Endothelial cell of umbilical vein (primary cell): ENCODE measurements at regions not wholly inside any gene's neighbourhood (a gene's known extent, or its start where the extent isn't known, plus 50 kb on each side); places are given as distances from the start of the nearest gene placed in this dataset.

ENCODE experiments used
- BruUV-seq: library from RNA; stranded (reverse); fragments of 400-500 nt; replicated peaks from 2 replicates; lab custom pipeline; 2021; lab: Mats Ljungman, UMichigan
- CTCF ChIA-PET: fragments of 300-600, 350-600 bp; sonication (Branson Sonifier 250); formaldehyde crosslinking; loops from one replicate; lab custom pipeline; 2021; ENCODE audit warnings: antibody characterized with exemption, inconsistent platforms; lab: Charles Lee
- POLR2A ChIA-PET: fragments of 300-600, 350-600 bp; sonication (Branson Sonifier 250); formaldehyde crosslinking; loops from one replicate; lab custom pipeline; 2021; ENCODE audit warnings: antibody characterized with exemption, inconsistent platforms; lab: Charles Lee
- DNase-seq: peaks from one replicate; pipeline ENCODE4 v3.0.0-alpha.2; 2011; ENCODE audit warnings: low read depth, low spot score
- FAIRE-seq: peaks from 2 replicates; lab custom pipeline; 2011; peaks lifted over from hg19 to GRCh38; lab: Jason Lieb, UNC
- H2AFZ ChIP-seq: 2 replicates; pipeline ENCODE4 v1.6.0; 2012; ENCODE audit warnings: low read depth, low read length, control low read depth, inconsistent platforms
- H3K27ac ChIP-seq: 2 replicates; pipeline ENCODE4 v1.5.1; 2011; ENCODE audit warnings: low read depth, mild to moderate bottlenecking, control low read depth, low read length, moderate library complexity; ENCODE audit not compliant: insufficient read depth
- H3K27me3 ChIP-seq, 2 experiments: 2 replicates each; pipeline versions ENCODE4 v1.6.0 to v1.6.1; 2011; ENCODE audit warnings: low read length in 2 of 2, mixed read lengths in 1 of 2; ENCODE audit not compliant: control insufficient read depth in 2 of 2, insufficient read depth in 2 of 2
- H3K36me3 ChIP-seq, 2 experiments: 2 replicates in 1 of 2; 3 replicates in 1 of 2; pipeline ENCODE4 v1.5.1; 2011; ENCODE audit warnings: low read length in 2 of 2, mild to moderate bottlenecking in 1 of 2, moderate library complexity in 1 of 2; ENCODE audit not compliant: control insufficient read depth in 2 of 2, insufficient read depth in 2 of 2; ENCODE audit errors: extremely low read depth in 1 of 2
- H3K4me1 ChIP-seq: 3 replicates; pipeline ENCODE4 v1.5.1; 2011; ENCODE audit warnings: mild to moderate bottlenecking, low read length; ENCODE audit not compliant: control insufficient read depth, insufficient read depth; ENCODE audit errors: extremely low read depth
- H3K4me2 ChIP-seq: 2 replicates; pipeline ENCODE4 v1.6.1; 2011; ENCODE audit warnings: low read length, control low read depth, mixed read lengths; ENCODE audit not compliant: insufficient read depth
- H3K4me3 ChIP-seq, 3 experiments: fragments of 200-600 bp in 1 of 3; sonication (generic), shearing (Covaris generic) in 1 of 3; replicated peaks in 1 of 3; 2 replicates each; pipeline ENCODE4 v1.5.1; 2011 to 2016; ENCODE audit warnings: control low read depth in 3 of 3, low read length in 3 of 3, mild to moderate bottlenecking in 2 of 3, inconsistent platforms in 1 of 3, low read depth in 1 of 3, moderate library complexity in 1 of 3; ENCODE audit not compliant: insufficient read depth in 1 of 3
- H3K79me2 ChIP-seq: 2 replicates; pipeline ENCODE4 v1.6.0; 2012; ENCODE audit warnings: low read length, inconsistent platforms; ENCODE audit not compliant: control insufficient read depth, insufficient read depth
- H3K9ac ChIP-seq: replicated peaks from 2 replicates; pipeline ENCODE3; 2011; ENCODE audit warnings: low read length, control low read depth; ENCODE audit not compliant: insufficient read depth; ENCODE audit errors: extremely low read depth
- H3K9me1 ChIP-seq: replicated peaks from 3 replicates; pipeline ENCODE4 v1.6.0; 2011; ENCODE audit warnings: mild to moderate bottlenecking, low read length; ENCODE audit not compliant: control insufficient read depth, insufficient read depth; ENCODE audit errors: extremely low read depth
- H3K9me3 ChIP-seq: replicated peaks from 2 replicates; pipeline ENCODE4 v1.5.1; 2012; ENCODE audit warnings: low read length, inconsistent platforms; ENCODE audit not compliant: control insufficient read depth, insufficient read depth
- H4K20me1 ChIP-seq: replicated peaks from 2 replicates; pipeline ENCODE3; 2011; ENCODE audit warnings: mild to moderate bottlenecking, low read length; ENCODE audit not compliant: control insufficient read depth, insufficient read depth; ENCODE audit errors: extremely low read depth
- EZH2 ChIP-seq: IDR thresholded peaks from 2 replicates; pipeline ENCODE4 v1.6.1; 2012; ENCODE audit warnings: borderline replicate concordance, low read depth, mild to moderate bottlenecking, moderate library complexity, low read length, inconsistent platforms; ENCODE audit not compliant: severe bottlenecking
- FOS ChIP-seq: IDR thresholded peaks from 2 replicates; pipeline ENCODE4 v1.6.1; 2011; ENCODE audit warnings: mild to moderate bottlenecking, low read length, moderate library complexity, borderline replicate concordance; ENCODE audit not compliant: insufficient read depth
- GATA2 ChIP-seq: IDR thresholded peaks from 2 replicates; pipeline ENCODE4 v1.7.0; 2011; ENCODE audit warnings: low read depth, mild to moderate bottlenecking, moderate library complexity, mixed read lengths, low read length; ENCODE audit not compliant: insufficient read length, insufficient read depth
- JUN ChIP-seq: IDR thresholded peaks from 2 replicates; pipeline ENCODE4 v1.6.1; 2011; ENCODE audit warnings: borderline replicate concordance, low read depth; ENCODE audit not compliant: insufficient read length, insufficient read depth
- MYC ChIP-seq: IDR thresholded peaks from one replicate; pipeline ENCODE4 v1.6.1; 2011; ENCODE audit warnings: mild to moderate bottlenecking, low read depth, low read length
- POLR2A ChIP-seq: IDR thresholded peaks from 2 replicates; pipeline ENCODE4 v1.6.1; 2012; ENCODE audit warnings: low read depth, mild to moderate bottlenecking, control low read depth, low read length
- POLR2AphosphoS5 ChIP-seq: IDR thresholded peaks from 2 replicates; pipeline ENCODE4 v1.6.1; 2012; ENCODE audit warnings: low read depth, mild to moderate bottlenecking, control low read depth, low read length, moderate library complexity; ENCODE audit not compliant: insufficient read depth
- dilution Hi-C: fragments of 300-500 bp; cut with MboI; formaldehyde crosslinking; loops from one replicate; pipeline ENCODE4 v1.15.0; 2019; ENCODE audit warnings: low sequenced_read_pairs; ENCODE audit not compliant: extremely low pct_ligation_motif_present
- intact Hi-C: fragments of 100-400 bp; cut with micrococcal nuclease; formaldehyde crosslinking; loops from one replicate; pipeline ENCODE4 v1.10.0; 2022
- TF ChIP-seq, protein P1 (sequence below), 2 donors: IDR thresholded peaks; 1 replicate in 1 of 2; 2 replicates in 1 of 2; pipeline ENCODE4 v1.5.1; 2011; ENCODE audit warnings: low read length in 2 of 2, mild to moderate bottlenecking in 2 of 2, moderate library complexity in 2 of 2, control low read depth in 1 of 2, inconsistent platforms in 1 of 2, low read depth in 1 of 2; ENCODE audit not compliant: insufficient read depth in 1 of 2; ENCODE audit errors: extremely low read depth in 1 of 2
- TF ChIP-seq, protein P2 (sequence below): IDR thresholded peaks from 2 replicates; pipeline ENCODE4 v1.6.1; 2011; ENCODE audit not compliant: insufficient read depth, insufficient read length

DNA sequence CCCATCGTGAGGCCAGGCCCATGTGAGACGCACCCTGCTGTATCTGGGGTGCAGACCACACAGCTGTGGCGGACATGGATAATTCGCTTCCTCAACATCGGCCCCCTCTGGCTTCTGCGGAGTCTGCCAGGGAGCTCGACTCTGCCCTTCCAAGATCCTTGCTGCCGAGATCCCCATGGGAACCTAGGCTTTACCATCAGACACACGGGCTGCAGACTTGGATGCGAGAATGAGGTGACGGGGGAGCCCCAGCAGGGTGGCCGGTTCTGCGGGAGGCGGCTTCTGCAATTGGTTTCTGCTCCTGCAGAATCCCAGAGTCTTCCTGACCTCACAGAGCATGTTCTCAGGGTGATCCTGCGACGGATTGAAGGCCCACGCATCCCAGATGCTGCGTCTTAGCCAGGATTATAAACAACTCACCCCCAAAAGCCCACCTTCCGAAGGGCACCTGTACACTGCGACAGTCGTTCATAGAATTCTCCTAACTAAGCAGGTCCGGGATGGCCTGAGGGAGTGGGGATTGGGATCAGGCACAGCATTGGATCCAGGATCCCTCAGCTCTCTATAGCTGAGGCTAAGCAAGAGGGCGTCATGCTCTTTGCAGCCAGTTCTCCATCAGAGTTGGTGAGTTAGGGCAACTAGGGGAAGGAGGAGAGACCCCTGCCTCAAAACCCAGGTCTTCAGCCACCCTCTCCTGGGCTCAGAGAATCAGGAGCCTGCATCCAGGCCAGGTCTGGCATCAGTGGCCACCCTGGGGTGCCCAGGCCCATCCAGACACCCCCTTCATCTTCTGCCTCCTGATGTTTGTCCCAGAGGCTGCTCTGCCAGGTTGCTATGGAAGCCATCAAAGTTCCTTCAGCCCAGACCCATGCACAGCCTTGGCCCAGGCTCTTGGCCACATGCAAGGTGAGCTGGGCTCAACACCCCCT, 74.7 kb upstream of the SNTG2 start:
- DNase-seq (no peak), FAIRE-seq (no peak)
- Histone ChIP-seq H3K9me3 (peaks cover 5% of the 10 kb centered on the region), H3K4me2 (no peak overlapping the region), H3K27ac (no peak overlapping the region), H3K4me1 (no peaks in the 10 kb centered on the region), H3K4me3 (no peak overlapping the region), H3K9ac (no peak overlapping the region), H4K20me1 (no peaks in the 10 kb centered on the region), H3K79me2 (no peaks in the 10 kb centered on the region), H3K36me3 (no peaks in the 10 kb centered on the region), H3K9me1 (no peaks in the 10 kb centered on the region), H3K27me3 (no peaks in the 10 kb centered on the region), H2AFZ (no peak overlapping the region)
- intact Hi-C loops (no loop called here), dilution Hi-C loops (no loop called here)
- ChIA-PET CTCF (no interaction called here), POLR2A (no interaction called here)
- TF ChIP-seq JUN (no peak), MYC (no peak), FOS (no peak), POLR2A (no peak), GATA2 (no peak), EZH2 (no peak), POLR2AphosphoS5 (no peak)
- TF ChIP-seq, protein P1, sequence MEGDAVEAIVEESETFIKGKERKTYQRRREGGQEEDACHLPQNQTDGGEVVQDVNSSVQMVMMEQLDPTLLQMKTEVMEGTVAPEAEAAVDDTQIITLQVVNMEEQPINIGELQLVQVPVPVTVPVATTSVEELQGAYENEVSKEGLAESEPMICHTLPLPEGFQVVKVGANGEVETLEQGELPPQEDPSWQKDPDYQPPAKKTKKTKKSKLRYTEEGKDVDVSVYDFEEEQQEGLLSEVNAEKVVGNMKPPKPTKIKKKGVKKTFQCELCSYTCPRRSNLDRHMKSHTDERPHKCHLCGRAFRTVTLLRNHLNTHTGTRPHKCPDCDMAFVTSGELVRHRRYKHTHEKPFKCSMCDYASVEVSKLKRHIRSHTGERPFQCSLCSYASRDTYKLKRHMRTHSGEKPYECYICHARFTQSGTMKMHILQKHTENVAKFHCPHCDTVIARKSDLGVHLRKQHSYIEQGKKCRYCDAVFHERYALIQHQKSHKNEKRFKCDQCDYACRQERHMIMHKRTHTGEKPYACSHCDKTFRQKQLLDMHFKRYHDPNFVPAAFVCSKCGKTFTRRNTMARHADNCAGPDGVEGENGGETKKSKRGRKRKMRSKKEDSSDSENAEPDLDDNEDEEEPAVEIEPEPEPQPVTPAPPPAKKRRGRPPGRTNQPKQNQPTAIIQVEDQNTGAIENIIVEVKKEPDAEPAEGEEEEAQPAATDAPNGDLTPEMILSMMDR (IDR thresholded peaks at IDR 0.05; ENCODE audit: extremely low read depth in 1 of 2, insufficient read depth in 1 of 2, low read depth in 1 of 2, low read length in 2 of 2), result no peak
- TF ChIP-seq, protein P2, sequence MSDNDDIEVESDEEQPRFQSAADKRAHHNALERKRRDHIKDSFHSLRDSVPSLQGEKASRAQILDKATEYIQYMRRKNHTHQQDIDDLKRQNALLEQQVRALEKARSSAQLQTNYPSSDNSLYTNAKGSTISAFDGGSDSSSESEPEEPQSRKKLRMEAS, result no peak
- no TSS peak for BruUV-seq
